Nephron (organoid): ENCODE measurements at regions not wholly inside any gene's neighbourhood (a gene's known extent, or its start where the extent isn't known, plus 50 kb on each side); places are given as distances from the start of the nearest gene placed in this dataset.
"Not testable (repeated sequence)": the region's sequence is repeated elsewhere in the genome, so short reads cannot be mapped to it uniquely, and the experiment has no call there.

Experiments used
- H3K27ac Mint-ChIP-seq, 3 experiments: 2 replicates each; pipeline ENCODE4 v1.8.0; 2020; ENCODE audit warnings: mixed read lengths in 3 of 3, mild to moderate bottlenecking in 2 of 3, moderate library complexity in 1 of 3
- H3K27me3 Mint-ChIP-seq: 2 replicates; pipeline ENCODE4 v1.8.0; 2021; ENCODE audit warnings: low read depth, mild to moderate bottlenecking, moderate library complexity, mixed read lengths
- H3K36me3 Mint-ChIP-seq: 2 replicates; pipeline ENCODE4 v1.8.0; 2020; ENCODE audit warnings: low read depth, mixed read lengths
- H3K4me1 Mint-ChIP-seq: 2 replicates; pipeline ENCODE4 v1.8.0; 2020; ENCODE audit warnings: mixed read lengths
- H3K4me3 Mint-ChIP-seq, 3 experiments: 2 replicates each; pipeline ENCODE4 v1.8.0; 2020; ENCODE audit warnings: mild to moderate bottlenecking in 3 of 3, mixed read lengths in 3 of 3, moderate library complexity in 2 of 3
- H3K9me3 Mint-ChIP-seq: 2 replicates; pipeline ENCODE4 v1.8.0; 2020; ENCODE audit warnings: mixed read lengths
- TF ChIP-seq, protein P1 (sequence below), 3 experiments: fragments of 200-600 bp; sonication (generic); IDR thresholded peaks; one replicate each; pipeline ENCODE4 v1.5.0; 2021; ENCODE audit warnings: antibody characterized with exemption in 3 of 3; ENCODE audit not compliant: unreplicated experiment in 3 of 3

DNA sequence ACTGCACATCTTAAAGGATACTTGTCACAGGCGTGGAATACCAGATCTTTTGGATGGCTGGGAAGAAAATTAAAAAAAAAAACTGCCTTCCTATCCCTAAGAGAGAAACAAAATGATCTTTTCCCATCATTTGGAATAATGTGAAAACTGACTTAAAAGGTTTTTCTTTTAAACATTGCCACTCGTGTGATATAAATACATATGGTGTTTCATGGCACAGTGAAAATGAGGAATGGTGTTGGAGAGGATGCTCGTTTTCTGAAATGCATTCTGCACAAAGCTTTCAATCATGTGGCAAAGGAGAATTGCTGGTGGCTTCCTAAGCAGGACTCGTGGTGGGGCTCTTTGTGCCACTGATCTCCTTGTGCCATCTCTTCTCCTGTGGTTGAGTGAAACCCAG, 74.9 kb upstream of the LRRC4C start:
- no peaks in the 10 kb centered on the region for H3K9me3 Mint-ChIP-seq
- H3K4me3 Mint-ChIP-seq, result no peak overlapping the region
- no peaks in the 10 kb centered on the region for H3K27me3 Mint-ChIP-seq
- H3K27ac Mint-ChIP-seq, result no peak overlapping the region
- H3K4me1 Mint-ChIP-seq, result no peaks in the 10 kb centered on the region
- H3K36me3 Mint-ChIP-seq, result no peaks in the 10 kb centered on the region
- TF ChIP-seq, protein P1, sequence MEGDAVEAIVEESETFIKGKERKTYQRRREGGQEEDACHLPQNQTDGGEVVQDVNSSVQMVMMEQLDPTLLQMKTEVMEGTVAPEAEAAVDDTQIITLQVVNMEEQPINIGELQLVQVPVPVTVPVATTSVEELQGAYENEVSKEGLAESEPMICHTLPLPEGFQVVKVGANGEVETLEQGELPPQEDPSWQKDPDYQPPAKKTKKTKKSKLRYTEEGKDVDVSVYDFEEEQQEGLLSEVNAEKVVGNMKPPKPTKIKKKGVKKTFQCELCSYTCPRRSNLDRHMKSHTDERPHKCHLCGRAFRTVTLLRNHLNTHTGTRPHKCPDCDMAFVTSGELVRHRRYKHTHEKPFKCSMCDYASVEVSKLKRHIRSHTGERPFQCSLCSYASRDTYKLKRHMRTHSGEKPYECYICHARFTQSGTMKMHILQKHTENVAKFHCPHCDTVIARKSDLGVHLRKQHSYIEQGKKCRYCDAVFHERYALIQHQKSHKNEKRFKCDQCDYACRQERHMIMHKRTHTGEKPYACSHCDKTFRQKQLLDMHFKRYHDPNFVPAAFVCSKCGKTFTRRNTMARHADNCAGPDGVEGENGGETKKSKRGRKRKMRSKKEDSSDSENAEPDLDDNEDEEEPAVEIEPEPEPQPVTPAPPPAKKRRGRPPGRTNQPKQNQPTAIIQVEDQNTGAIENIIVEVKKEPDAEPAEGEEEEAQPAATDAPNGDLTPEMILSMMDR (IDR thresholded peaks at IDR 0.05; ENCODE audit: unreplicated experiment in 3 of 3), result no peak

DNA sequence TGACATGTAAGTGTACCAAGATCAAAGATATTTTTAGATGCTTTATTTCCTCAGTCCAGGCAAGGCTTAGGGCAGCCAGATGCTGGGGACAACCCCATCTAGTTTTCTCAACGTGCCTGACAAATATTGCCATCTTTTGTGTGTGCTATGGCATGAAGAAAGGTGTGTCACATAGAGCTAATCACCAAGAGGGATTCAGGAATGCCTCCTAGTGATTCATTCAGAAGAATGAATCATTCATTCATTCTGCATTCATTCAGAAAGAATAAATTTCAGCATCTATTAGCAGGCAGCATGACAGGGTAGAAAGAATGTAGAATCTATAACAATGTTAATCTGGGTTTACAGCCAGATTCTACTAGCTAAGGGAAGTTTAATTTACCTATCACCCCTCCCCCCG, 75.4 kb upstream of the LRRC4C start:
- Mint-ChIP-seq H3K9me3 (no peaks in the 10 kb centered on the region), H3K27ac (no peak overlapping the region), H3K4me3 (no peak overlapping the region), H3K36me3 (no peaks in the 10 kb centered on the region), H3K4me1 (no peaks in the 10 kb centered on the region), H3K27me3 (no peaks in the 10 kb centered on the region)
- TF ChIP-seq, protein P1 (IDR thresholded peaks at IDR 0.05; ENCODE audit: unreplicated experiment in 3 of 3), result no peak

DNA sequence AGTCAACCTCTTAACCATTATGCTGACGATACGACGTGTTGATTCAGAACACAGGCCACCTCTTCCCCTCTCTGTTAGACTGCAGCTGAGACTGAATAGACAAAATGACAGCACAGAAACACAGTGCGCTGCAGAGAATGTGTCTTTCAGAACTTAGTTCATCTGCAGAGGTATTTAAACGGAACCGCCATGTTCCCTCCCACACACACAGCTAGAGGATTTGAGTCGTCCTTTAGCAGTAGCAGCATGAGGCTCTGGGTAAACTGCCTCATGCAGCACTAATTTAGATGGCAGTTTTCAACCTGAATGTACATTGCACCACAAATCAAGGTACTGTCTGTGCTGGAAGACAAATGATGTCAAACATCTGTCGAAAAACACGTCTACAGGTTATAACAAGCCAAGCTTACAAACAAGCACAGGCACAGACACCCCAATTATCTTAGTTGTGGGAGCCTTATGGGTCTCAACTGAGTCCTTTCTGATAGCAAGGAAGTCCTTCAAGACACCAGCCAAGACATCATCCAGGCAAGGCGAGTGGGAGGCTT, 76.6 kb upstream of the LRRC4C start:
- Mint-ChIP-seq H3K36me3 (no peaks in the 10 kb centered on the region), H3K4me1 (no peaks in the 10 kb centered on the region), H3K27ac (no peak overlapping the region), H3K27me3 (peaks cover 3% of the 10 kb centered on the region), H3K9me3 (no peaks in the 10 kb centered on the region), H3K4me3 (no peak overlapping the region)
- TF ChIP-seq, protein P1 (IDR thresholded peaks at IDR 0.05; ENCODE audit: unreplicated experiment in 3 of 3), result no peak

DNA sequence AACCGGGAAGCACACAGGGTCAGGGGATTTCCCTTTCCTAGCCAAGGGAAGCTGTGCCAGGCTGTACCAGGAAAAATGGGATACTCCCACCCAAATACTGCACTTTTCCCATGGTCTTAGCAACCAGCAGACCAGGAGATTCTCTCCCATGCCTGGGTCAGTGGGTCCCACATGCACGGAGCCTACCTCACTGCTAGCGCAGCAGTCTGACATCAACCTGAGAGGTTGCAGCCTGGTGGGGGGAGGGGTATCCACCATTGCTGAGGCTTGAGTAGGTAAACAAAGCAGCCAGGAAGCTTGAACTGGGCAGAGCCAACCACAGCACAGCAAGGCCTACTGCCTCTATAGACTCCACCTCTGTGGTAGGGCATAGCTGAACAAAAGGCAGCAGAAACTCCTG, 85.5 kb upstream of the LRRC4C start:
- H3K4me3 Mint-ChIP-seq, H3K27ac Mint-ChIP-seq, H3K4me1 Mint-ChIP-seq, H3K27me3 Mint-ChIP-seq, H3K36me3 Mint-ChIP-seq: not testable (repeated sequence)
- H3K9me3 Mint-ChIP-seq, result peaks cover 16% of the 10 kb centered on the region

DNA sequence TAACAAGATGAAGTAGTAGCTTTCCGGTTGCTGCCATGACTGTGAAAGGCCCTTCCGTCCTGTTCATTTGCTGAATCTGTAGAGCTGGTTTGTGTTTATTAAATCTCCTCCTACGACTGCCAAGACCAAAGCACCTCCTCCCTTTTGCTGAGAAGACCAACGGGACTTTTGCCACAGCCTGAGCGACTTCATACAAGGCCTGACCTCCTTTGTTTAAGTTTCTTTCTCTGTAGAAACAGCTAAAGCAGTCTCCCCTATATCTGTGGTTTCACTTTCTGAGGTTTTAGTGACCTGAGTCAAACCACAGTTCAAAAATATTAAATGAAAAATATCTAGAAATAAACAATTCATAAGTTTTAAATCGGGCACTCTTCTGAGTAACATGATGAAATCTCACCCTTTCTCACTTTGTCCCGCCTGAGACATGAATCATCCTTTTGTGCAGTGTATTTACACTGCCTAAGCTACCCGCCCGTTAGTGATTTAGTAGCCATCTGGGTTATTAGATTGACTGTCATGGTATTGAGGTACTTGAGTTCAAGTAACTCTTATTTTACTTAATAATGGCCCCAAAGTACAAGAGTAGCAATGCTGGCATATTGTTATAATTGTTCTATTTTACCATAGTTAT, 119.1 kb upstream of the LRRC4C start:
- Mint-ChIP-seq H3K27me3 (no peaks in the 10 kb centered on the region), H3K27ac (no peak overlapping the region), H3K36me3 (no peaks in the 10 kb centered on the region), H3K9me3 (no peaks in the 10 kb centered on the region), H3K4me1 (no peaks in the 10 kb centered on the region), H3K4me3 (no peak overlapping the region)
- TF ChIP-seq, protein P1 (IDR thresholded peaks at IDR 0.05; ENCODE audit: unreplicated experiment in 3 of 3), result no peak

DNA sequence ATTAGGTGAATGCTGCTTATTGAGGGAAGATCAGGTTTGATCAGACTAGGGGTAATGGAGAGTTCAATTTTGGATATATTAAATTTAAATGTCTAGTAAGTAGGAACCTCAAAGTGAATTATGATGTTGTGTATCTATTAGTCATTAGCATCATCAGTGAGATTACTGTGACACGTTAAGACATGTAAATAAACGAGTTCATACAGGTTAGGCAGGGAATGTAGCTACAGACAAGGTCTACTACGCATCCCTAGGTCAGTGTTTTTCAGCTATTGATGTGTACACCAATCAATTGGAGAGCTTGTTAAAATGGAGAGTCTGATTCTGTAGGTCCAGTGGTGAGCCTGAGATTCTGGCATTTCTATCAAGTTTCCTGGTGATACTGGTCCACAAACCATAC, 120.1 kb upstream of the LRRC4C start:
- H3K36me3 Mint-ChIP-seq, result no peaks in the 10 kb centered on the region
- TF ChIP-seq, protein P1 (IDR thresholded peaks at IDR 0.05; ENCODE audit: unreplicated experiment in 3 of 3), result no peak
- H3K27ac Mint-ChIP-seq, result no peak overlapping the region
- H3K9me3 Mint-ChIP-seq, result no peaks in the 10 kb centered on the region
- no peaks in the 10 kb centered on the region for H3K27me3 Mint-ChIP-seq
- no peak overlapping the region for H3K4me3 Mint-ChIP-seq
- no peaks in the 10 kb centered on the region for H3K4me1 Mint-ChIP-seq
